GM21367 (cell line): ENCODE measurements at regions not wholly inside any gene's neighbourhood (a gene's known extent, or its start where the extent isn't known, plus 50 kb on each side); places are given as distances from the start of the nearest gene placed in this dataset.
A peak's percentile ranks its signal among the peaks of the same experiment; 100 is the strongest.
"Not testable (repeated sequence)": the region's sequence is repeated elsewhere in the genome, so short reads cannot be mapped to it uniquely, and the experiment has no call there.

ENCODE experiments used
- ATAC-seq: cut with Tn5 transposase; IDR thresholded peaks from one replicate; pipeline ENCODE4 v1.9.1; 2021; ENCODE audit not compliant: unreplicated experiment

DNA sequence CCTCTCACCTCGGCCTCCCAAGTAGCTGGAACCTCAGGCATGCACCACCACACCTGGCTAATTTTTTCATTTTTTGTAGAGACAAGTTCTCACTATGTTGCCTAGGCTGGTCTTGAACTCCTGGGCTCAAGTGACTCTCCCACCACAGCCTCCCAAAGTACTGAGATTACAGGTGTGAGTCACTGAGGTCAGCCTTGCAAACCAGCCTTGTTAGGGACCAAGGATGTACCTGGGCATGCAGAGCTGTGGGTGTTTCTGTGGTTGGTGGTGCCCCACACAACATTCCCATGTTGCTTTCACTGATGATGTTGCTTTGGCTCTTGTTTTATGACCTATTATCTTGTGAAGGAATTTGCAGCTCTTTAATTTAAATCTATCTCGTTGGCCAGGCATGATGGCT, 54.8 kb downstream of the OTUD1 start:
- ATAC-seq, result no peak

DNA sequence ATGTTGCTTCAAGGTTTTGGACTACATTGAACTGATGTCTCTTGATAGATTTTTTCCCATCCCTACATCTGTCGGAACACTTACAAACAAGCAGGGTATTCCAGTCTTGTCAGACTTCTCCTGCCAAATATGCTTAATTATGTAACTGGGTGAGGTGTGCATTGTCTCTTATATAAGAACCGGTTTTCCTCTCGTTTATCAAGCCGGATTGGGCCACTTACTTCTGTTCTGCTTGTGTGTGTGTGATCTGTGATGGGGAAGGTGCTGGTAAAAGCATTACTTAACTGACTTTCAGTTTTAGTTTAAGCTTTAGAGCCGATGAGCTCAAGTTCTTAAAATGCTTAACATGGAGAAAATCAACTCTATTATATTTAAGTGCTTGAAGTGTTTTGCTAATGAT, 57.9 kb downstream of the OTUD1 start:
- ATAC-seq, result no peak

DNA sequence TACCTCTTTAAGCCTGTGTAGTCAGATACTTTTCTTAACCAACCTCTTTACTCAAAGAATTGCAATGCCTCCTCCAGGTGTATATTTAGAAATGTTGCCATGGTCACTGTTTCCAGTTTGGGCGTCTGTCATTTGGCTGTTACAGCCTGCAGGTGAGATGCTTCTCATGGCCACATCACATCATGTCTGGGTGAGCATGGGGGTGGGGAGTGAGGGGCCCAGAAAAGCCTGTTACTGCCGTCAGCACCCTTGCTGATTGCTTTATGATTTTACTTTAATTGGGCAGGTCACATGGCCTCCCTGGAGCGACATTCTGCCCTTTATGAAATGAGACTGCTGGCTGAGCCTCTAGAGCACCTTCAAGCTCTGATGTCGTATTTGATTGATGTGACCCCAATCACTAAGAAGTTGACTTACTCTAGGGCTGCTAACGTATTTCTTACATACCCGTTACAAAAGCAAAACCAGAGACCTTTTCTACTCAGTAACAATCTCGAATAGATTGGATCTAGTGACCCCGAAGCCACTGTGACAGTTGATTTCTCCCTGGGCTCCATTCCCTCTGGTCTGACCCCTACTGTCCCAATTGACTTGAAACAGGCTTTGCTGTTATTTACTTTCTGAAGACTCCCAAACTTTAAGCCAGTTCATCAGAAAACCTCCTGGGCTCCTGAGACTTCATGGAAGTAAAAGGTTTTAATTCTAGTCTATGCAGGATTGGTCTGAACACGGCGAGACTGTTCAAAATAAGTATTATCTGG, 60.7 kb downstream of the OTUD1 start:
- ATAC-seq, result no peak

DNA sequence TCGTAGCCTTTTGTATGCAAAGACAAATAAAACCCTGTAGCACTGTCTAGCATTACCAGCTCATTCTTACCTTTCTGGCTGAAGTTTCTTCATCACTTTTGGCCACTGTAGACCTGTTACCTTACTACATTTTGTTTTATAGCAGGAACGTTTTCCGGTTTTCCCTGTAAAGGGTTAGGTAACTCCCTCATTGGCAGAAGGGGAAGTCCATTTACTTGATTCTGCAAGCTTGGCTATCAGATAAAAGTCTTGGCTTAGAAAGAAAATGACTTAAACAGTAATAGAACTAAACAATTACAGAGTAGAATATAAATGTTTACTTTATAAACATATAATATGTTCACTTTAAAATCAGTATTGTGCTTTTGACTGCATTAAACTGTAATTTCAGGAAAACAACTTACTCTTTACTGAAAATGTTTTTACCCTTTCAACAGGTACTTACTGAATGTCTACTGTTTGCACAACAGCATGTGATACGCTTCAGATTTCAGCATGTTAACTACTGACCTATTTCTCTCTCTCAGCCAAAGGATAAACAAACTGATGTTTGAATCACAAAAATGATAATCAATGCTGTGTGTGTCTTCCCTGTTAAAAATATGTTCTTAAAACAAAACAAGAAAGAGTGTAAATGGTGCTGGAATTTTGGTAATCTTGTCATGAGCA, 67.1 kb downstream of the OTUD1 start:
- no peak for ATAC-seq

DNA sequence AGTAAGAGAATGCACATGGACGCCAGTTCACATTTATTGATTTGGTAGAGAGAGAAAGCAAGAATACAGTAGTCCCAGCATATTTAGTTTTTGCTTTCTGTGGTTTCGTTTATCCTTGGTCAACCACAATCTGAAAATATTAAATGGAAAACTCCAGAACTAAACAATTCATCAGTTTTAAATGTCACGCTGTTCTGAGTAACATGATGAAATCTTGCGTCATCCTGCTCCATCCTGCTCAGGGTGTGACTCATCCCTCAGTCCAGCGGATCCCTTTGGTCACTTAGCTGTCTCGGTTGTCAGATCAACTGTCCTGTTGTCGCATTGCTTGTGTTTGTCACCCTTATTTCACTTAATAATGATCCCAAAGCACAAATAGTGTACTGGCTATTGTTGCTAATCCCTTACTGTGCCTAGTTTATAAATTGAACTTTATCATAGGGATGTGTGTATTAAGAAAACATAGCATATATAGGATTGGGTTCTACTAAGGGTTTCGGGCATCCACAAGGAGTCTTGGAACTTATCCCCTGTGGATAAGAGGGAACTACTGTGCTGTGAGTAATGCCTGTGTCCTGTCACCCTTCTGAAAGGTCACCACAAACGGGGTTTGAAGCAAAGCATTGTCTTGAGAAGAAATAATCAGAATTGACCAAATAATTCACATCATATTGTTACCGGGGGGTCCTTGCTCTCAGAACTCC, 73.6 kb downstream of the OTUD1 start:
- no peak for ATAC-seq

DNA sequence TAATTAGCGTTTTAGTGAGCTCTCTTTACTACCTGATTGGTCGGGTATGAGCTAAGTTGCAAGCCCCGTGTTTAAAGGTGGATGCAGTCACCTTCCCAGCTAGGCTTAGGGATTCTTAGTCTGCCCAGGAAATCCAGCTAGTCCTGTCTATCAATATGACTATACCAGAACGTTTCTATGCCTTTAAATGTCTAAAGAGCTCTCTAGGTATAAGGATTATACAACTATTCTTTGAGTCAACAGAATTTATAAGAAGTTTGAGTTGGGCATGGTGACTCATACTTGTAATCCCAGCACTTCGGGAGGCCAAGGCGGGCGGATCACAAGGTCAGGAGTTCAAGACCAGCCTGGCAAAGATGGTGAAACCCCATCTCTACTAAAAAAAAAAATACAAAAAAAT, 74.7 kb downstream of the OTUD1 start:
- not testable (repeated sequence) for ATAC-seq

DNA sequence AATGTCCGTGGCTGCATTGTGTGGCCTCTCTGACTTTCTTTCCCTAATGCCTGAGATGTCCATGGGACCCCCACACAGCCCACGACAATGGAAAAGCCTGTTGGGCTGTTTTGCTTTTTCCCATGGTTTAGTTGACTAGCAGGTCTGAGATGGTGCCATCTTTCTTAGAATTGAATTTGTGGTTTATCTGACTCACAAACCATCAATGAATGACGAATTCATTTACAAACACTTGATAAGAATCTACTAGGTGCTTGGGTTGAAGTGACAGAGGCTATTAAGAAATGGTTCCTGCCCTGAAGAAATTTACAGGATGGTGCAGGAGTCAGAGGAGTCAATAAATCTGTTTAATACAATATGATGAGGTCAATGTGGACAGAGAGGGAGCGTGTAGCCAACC, 75.4 kb downstream of the OTUD1 start:
- no peak for ATAC-seq

DNA sequence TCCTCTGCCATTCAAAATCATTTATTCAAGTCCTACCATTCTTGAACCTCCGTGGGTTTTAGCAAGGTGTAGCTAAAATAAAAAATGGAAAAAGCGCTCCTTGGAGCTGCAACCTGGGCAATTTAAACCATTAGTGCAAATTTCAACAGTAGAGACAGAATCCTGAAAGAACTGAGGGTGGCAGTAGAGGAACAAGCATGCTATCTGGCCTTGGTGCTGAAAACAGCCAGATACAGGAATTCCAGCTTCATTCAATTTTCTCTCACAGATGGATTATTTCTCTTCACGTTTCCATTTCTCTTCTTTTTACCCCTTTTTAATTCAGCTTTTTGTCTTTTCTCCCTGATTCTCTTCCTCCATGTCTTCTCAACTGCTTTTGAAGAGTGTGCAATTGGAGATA, 77.7 kb downstream of the OTUD1 start:
- no peak for ATAC-seq

DNA sequence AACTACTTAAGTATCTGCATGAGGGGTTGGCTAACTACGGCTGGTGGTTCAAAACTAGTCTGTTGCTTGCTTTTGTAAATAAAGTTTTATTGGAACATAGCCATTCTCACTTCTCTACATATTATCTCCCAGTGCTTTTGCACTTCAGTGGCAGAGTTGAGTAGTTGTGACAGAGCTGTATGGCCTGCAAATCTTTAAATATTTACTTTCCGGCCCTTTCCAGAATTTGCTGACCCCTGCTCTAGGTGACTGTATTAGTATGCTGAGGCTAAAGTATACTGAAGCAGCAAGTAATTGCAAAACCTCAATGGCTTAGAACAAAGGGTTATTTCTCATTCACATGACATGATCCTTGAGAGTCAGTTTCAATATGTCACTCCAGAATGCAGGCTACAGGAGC, 78.3 kb downstream of the OTUD1 start:
- ATAC-seq, result no peak

DNA sequence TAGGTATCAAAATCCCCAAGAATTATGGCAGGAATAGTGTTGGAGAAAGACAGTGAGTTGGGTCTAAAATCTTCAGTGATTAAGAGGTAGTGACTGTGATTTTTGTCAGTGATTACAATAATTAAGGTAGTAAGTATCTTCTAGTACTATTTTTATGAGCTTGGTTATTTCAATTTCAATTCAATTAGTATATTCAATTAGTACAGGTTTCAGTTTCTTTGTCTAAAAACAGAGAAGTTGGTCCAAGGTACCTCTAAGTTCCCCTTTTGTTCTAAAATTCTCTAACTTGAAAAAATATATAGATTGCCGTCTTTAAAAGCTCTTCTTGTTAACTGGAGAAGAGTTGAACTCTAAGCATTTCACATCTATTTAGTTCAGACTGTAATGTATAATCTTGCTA, 82.9 kb downstream of the OTUD1 start:
- ATAC-seq, result no peak

DNA sequence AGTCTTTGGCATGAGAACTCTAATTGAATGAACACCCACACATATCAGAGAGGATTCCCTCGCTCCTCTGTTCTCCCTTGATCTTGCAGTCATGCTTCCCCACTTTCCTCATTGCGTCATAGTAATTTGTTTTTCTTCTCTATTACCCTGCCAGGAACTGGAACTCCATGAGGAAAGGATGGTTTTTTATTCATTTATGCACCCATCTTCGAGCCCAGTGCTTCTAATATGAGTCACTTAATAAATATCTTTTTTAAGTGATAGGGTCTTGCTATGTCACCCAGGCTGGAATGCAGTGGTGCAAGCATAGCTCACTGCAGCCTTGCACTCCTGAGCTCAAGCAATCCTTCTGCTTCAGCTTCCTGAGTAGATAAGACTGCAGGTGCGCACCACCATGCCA, 83.5 kb downstream of the OTUD1 start:
- ATAC-seq, result no peak

DNA sequence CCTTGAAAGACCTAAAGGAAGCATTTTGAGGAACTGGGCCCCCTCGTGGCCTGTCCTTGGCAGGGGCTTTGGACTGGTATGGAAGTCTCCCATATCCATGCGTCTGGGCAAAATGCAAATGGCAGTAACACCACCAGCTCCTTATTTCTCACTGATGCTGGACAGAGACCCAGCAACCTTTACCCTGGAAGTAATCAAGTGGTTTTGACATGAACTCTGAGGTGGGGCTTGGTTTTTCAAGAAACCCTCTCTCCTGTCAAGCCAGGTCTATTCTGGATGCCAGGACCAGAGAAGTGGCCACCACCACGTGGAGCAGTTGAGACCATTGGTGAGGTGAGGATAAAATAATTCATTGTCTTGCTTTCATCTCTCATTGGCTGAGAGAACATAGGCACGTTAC, 84.4 kb downstream of the OTUD1 start:
- ATAC-seq, result no peak

DNA sequence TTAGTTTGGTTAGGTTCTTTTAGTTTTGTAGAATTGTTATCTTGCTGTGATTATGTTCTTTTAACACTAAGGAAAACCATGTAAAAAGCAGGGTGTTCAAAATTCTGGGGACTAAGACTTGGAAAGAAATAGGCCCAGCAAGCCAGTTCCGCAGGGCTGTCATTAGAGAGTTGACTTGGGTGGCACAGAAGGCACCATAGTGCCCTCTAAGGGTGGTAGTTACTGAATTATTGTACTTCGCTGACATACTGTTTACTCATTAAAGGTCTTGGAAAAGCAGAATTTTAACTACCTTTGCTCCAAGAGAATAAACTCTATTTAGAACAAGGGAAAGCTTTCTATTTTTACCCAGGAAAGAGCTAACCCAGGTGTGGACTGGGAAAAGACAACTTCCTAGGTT, 86.5 kb downstream of the OTUD1 start:
- ATAC-seq, result peak; percentile 68

DNA sequence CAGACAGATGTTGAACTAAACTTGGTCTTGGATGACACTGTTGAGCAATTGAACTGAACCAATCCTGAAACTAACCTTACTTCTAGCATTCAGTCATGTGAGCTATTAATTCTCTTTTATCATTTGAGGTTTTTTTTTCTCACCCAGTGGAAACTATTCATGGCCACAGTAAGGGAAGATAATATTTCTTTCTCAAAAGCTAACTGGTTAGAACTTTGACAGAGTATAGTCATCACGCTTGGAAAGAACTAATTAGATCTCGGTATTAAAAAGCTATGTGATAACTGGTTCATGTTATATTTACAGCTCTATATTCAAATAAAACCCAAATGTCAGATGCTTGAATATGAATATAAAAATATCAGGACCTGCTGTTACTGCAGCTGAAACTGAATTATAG, 89.5 kb downstream of the OTUD1 start:
- ATAC-seq, result no peak

DNA sequence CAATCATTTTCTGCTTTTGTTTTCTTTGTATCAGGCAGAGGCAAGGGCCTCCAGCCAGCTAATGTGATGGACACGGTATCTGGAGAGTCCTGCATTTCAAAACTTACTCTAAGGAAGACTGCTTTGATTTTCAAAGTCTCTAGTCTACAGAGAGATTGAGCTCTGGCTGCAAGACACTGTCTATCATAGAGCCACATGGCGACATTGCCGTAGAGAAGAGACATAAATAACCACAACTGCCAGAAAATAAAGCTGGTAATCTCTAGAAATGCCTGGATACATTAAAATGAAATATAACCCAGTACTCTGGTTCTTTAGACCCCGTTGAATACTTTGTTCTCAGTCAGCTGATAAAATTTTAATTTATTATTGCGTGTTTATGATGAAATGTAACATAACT, 90.8 kb downstream of the OTUD1 start:
- no peak for ATAC-seq

DNA sequence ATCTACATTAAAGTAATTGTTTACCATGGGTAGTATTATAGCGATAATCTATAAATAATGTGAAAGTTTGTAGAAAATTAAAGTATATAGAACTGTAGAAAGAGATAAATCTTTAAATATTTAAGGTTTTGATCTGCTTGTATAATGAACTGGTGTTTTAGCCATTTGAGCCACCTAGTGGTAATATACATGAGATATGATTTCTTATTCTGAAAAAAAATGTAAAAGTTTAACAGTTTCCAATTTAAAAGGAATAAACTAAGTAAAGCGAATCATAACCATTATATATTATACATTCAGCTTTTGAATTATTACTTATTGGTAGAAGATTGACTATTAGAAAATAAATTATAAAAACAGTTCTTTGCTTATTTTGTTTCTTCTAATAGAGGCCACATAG, 91.2 kb downstream of the OTUD1 start:
- no peak for ATAC-seq

DNA sequence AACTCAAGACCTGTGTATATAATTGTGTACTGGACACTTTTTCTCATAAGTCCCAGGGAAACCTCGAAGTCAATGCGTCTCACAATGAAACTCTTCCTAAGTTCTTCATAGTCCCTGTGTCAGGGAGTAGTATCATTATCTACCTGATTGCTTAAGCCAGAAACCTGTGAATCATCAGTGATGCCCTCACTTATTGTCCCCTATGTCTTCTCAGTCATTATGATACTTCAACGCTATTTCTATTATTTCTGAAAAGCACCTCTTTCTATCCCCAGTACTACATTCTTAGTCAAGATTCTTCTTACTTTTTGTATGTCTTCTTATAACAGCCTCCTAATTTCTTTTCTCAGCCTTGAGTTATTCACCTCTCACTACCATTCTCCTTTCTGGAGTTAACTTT, 94.3 kb downstream of the OTUD1 start:
- ATAC-seq, result no peak

DNA sequence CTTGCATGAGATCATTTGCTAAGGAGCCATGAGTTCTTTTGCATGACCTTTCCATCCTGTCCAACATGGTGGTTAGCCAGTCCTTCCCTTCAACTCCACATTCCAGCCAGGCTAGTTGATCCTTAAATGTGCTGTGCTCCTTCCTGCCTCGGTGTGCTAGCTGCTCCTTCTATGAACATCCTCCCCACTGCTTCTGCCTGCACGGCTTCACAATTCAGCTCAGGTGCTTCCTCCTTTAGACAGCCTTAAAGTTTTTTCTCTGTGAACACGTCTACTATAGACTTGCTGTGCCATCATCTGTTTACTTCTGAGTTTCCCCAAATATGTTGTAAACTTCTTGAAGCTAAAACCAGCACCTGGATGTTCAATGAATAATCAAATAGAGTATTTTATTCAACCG, 95.5 kb downstream of the OTUD1 start:
- ATAC-seq, result no peak

DNA sequence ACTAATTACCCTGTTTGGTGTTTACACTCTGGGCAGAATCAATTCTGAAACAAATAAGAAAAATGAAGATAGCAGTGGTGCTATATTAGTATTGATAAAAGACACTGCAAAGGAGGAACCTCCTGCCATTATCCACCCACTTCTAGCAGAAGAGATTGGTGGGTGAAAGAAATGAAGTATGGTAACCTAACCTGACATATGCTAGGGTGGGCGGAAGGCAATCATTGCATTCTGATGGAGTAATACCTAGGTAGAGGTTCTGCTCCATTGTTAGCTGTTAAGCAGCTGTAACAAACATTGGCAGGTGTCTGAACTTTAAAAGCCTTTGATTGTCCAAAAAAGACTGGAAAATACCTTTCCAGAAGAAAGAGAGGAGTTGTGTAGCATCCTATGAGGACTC, 95.9 kb downstream of the OTUD1 start:
- ATAC-seq, result no peak

DNA sequence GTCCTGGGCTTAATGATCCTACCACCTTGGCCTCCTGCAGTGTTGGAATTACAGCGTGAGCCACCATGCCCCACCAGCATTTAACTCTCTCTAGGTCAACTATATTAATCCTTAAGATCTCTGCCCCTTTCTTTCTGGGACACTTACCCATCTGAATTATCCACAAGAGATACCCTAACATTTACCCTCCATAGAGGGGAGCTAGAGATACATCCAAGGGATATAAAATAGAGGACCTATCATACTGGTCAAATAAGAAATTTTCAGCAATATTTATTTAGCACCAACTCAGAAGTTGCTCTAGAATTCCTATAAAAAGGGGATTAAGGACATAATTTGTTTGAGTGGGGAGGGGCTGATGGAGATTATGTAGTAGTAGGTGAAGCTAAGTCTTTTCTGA, 96.5 kb downstream of the OTUD1 start:
- no peak for ATAC-seq

DNA sequence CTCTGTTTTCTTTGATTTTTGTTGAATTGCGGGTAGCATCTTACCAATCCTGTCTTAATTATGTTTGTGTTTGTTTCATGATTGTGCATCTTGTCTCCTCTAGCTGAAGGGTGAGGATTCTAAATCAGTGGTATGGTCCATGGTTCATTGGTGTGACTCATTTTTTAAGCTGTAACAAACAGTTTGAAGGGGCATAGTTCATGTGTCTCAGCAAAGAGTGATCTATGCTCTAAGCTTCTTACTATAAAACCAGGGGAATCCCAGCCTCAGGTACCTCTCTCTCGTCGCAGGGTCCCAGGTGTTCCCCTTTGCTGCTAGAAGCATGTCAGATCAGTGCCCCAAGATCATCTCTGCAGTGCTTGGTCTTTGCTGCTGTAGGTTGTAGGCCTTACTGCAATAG, 100.1 kb downstream of the OTUD1 start:
- ATAC-seq, result no peak

DNA sequence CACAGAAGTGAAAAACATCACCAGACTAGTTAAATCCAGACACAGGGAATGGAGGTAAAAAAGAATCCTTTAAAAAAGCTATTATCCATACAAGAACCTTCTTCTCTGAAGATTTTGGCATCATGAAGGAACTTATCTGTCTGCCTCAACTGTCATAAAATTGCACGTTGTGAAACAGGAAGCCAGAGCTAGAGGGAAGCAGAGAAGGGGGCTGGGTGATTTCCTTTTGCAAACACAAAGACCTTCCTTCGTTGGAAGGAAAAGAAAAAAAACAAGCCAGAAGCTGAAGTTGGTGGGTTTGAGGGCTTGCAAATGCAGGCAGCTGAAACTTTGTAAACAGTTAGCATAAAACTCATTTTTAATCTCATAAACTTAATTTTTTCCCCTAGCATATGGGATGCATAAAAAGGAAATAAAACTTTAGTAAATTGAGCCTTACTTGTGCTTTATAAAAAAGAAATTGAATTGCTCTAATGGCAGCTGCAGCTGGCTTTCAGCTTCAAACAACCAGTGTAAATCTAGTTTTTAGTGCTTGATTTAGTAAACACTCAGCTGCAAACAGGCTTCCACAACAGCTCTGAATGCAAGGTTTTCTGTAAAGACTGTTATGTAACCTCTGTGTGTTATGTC, 101.6 kb downstream of the OTUD1 start:
- no peak for ATAC-seq
